ENCODE measurements at regions not wholly inside any gene's neighbourhood (a gene's known extent, or its start where the extent isn't known, plus 50 kb on each side); places are given as distances from the start of the nearest gene placed in this dataset.

DNA sequence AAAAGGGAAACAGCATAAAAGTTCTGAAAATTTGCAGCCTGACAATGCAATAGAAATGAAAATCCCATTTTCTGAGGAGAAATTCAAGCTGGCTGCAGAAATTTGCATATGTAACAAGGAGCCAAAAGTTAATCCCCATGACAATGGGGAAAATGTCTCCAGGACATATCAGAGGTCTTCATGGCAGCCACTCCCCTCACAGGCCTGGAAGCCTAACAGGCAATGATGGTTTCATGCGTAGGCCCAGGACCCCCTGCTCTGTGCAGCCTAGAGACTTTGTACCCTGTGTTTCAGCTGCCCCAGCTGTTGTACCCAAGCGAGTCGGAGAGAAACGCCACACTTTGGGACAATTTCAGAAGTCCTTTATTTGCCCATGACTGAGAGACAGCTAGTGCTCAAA is 701.3 kb upstream of the KLHL1 start:
- no peak for TF ChIP-seq CTCF (IDR thresholded peaks at IDR 0.05)
- no peak for TF ChIP-seq POLR2A (IDR thresholded peaks at IDR 0.05)
